ENCODE measurements at regions not wholly inside any gene's neighbourhood (a gene's known extent, or its start where the extent isn't known, plus 50 kb on each side); places are given as distances from the start of the nearest gene placed in this dataset.

GRCh38 chr18:77455004-77455403, 205.4 kb downstream of the GALR1 start:
- no peak for DNase-seq

GRCh38 chr18:77457681-77458080, 208.0 kb downstream of the GALR1 start:
- no peak for DNase-seq

- DNase-seq: no peak
Observed at GRCh38 chr18:77461062-77461688, 211.5 kb downstream of the GALR1 start.

- DNase-seq: no peak
Observed at GRCh38 chr18:77464917-77465316, 215.3 kb downstream of the GALR1 start.

- no peak for DNase-seq
Observed at GRCh38 chr18:77466890-77467289, 217.2 kb downstream of the GALR1 start.

GRCh38 chr18:77469131-77469530, 219.5 kb downstream of the GALR1 start:
- DNase-seq: no peak

- DNase-seq: no peak
Observed at GRCh38 chr18:77470569-77471413, 221.1 kb downstream of the GALR1 start.

- DNase-seq: no peak
Observed at GRCh38 chr18:77472509-77472908, 222.9 kb downstream of the GALR1 start.

GRCh38 chr18:77478646-77479442, 229.2 kb downstream of the GALR1 start:
- no peak for DNase-seq

GRCh38 chr18:77481541-77481940, 231.9 kb downstream of the GALR1 start:
- DNase-seq: no peak

GRCh38 chr18:77482190-77483085, 232.8 kb downstream of the GALR1 start:
- no peak for DNase-seq

- DNase-seq: no peak
Observed at GRCh38 chr18:77486985-77487384, 237.3 kb downstream of the GALR1 start.

- no peak for DNase-seq
Observed at GRCh38 chr18:77487951-77488740, 238.5 kb downstream of the GALR1 start.

GRCh38 chr18:77495079-77495478, 245.4 kb downstream of the GALR1 start:
- no peak for DNase-seq

GRCh38 chr18:77495982-77496690, 246.5 kb downstream of the GALR1 start:
- DNase-seq: no peak

- no peak for DNase-seq
Observed at GRCh38 chr18:77501266-77501665, 251.6 kb downstream of the GALR1 start.

- no peak for DNase-seq
Observed at GRCh38 chr18:77505499-77505898, 255.9 kb downstream of the GALR1 start.

GRCh38 chr18:77512152-77512551, 262.5 kb downstream of the GALR1 start:
- no peak for DNase-seq

- DNase-seq: no peak
Observed at GRCh38 chr18:77517901-77518300, 268.3 kb downstream of the GALR1 start.

GRCh38 chr18:77520767-77521166, 271.1 kb downstream of the GALR1 start:
- DNase-seq: no peak

GRCh38 chr18:77522051-77522675, 272.5 kb downstream of the GALR1 start:
- no peak for DNase-seq

Measured in NCI-H1048 (cell line).